Ramos (cell line): ENCODE measurements at regions not wholly inside any gene's neighbourhood (a gene's known extent, or its start where the extent isn't known, plus 50 kb on each side); places are given as distances from the start of the nearest gene placed in this dataset.

Experiments
- in situ Hi-C: fragments of 300-500 bp; cut with MboI; formaldehyde crosslinking; loops from one replicate; pipeline ENCODE4 v1.14.3; 2022; ENCODE audit warnings: low sequenced_read_pairs; ENCODE audit not compliant: unreplicated experiment

DNA sequence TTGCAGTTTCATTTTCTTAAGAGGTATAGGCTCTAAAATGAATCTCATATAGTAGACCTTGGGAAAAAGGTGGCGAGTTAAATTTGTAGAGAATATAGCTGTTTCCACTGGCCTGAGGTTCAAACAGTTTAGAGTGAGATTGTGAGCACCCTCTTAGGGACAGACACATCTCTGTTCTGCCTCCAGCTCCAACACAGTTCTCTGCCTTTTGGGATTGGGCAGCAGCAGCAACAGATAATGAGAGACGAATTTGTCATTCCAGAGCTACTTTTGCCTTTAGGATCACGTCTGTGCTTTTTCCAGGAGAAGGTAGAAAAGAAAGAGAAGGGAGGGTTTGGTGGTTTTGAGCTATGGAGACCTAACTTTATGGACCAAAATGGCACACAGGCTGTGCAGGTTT, 289.4 kb downstream of the PRL start:
- in situ Hi-C loops, result no loop called here

DNA sequence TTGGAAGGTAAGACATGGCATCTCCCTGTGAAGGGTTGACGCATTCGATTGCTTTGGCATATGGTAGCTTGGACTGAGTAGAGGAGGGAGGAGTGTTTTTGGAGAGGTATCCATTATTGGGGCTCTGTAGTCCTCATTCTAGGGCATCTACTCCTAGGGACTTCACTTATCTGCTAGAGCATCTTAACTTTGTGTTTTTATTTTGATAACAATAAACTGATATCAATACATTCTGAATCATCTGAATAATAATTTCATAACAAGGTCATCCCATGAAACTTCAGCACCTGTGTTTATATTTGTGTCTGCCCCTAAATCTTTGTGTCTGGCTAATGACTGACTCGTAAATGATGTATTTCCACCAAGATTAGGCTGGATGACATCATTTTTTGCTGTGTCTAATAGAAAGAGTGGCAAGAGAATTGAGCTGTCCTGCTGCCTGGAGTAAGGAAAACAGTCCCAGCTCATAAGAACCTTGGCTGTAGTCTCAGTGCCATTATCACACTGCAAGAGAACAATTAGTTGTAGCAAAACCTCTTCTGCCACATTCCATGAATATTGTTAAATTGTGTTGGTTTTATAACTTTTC, 288.5 kb downstream of the PRL start:
- in situ Hi-C loops, result no loop called here

GRCh38 chr6:22010102-22010501, 286.7 kb downstream of the PRL start:
- in situ Hi-C loops, result no loop called here

GRCh38 chr6:22015216-22015615, 281.6 kb downstream of the PRL start:
- in situ Hi-C loops, result no loop called here

DNA sequence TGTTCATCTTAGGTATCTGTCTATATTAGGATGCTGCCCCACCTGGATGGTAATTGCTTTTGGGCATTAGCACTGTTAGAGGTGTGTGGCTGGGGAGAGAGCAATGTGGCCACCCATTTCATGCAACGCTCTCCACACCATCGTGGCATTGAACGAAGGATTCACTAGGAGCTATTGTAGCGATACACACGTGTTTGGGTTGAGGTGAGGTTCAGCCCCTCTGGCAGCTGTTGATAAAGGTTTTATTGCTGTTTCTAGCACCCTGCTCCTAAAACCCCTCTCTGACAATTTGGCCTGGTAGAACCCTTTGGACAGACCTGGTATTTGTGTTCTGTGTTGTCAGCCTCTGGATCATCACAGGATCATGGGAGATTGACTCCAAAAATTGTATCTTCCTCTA, 280.9 kb downstream of the PRL start:
- in situ Hi-C loops, result no loop called here

GRCh38 chr6:22017272-22017671, 279.6 kb downstream of the PRL start:
- in situ Hi-C loops, result no loop called here

DNA sequence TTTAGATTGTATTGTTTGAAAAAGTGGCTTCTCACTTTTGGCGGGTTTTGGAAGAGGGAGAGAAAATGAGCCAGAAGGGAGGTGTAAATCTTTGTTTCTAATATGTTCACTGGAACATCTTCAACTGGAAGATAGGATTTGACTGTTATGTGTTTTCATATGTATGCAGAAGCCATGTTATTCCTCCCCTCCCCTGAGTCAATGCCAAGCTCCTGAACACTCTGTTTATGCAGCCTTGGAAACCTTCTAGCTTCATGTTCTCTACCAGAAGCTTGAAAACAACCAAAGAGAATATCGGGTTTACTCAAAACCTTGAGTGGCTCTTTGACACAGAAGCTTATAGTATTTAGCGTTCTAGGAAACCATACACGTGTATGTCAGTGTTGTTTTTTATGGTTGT, 279.1 kb downstream of the PRL start:
- in situ Hi-C loops, result no loop called here

DNA sequence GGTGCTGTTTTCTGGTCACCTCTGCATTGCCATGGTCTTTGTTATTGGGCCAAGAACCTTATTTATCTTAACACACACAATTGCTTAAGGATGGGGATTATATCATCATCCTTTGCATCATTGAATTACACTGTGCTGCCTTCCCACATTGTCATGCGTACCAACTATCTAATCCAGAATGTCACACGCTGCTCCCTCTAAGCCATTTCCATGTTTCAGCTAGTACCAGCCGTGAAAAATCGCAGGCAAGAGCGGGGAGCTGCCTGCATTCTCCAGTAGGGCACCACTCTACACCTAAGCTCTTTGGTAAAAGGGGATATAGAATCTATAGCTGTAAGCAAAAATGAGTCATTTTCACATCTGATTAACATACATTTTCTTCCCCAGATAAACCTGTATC, 277.0 kb downstream of the PRL start:
- in situ Hi-C loops, result no loop called here

- in situ Hi-C loops, result no loop called here
Measured at GRCh38 chr6:22020299-22021003, 276.4 kb downstream of the PRL start.

GRCh38 chr6:22021966-22022365, 274.9 kb downstream of the PRL start:
- in situ Hi-C loops, result no loop called here

GRCh38 chr6:22023937-22024336, 272.9 kb downstream of the PRL start:
- in situ Hi-C loops, result no loop called here

- in situ Hi-C loops, result no loop called here
Measured at GRCh38 chr6:22024973-22025467, 271.8 kb downstream of the PRL start.

GRCh38 chr6:22025468-22026163, 271.2 kb downstream of the PRL start:
- in situ Hi-C loops, result no loop called here

GRCh38 chr6:22026164-22026678, 270.6 kb downstream of the PRL start:
- in situ Hi-C loops, result no loop called here

GRCh38 chr6:22027040-22027725, 269.7 kb downstream of the PRL start:
- in situ Hi-C loops, result no loop called here

GRCh38 chr6:22028403-22029090, 268.3 kb downstream of the PRL start:
- in situ Hi-C loops, result no loop called here

- in situ Hi-C loops, result no loop called here
Measured at GRCh38 chr6:22029171-22029570, 267.7 kb downstream of the PRL start.

DNA sequence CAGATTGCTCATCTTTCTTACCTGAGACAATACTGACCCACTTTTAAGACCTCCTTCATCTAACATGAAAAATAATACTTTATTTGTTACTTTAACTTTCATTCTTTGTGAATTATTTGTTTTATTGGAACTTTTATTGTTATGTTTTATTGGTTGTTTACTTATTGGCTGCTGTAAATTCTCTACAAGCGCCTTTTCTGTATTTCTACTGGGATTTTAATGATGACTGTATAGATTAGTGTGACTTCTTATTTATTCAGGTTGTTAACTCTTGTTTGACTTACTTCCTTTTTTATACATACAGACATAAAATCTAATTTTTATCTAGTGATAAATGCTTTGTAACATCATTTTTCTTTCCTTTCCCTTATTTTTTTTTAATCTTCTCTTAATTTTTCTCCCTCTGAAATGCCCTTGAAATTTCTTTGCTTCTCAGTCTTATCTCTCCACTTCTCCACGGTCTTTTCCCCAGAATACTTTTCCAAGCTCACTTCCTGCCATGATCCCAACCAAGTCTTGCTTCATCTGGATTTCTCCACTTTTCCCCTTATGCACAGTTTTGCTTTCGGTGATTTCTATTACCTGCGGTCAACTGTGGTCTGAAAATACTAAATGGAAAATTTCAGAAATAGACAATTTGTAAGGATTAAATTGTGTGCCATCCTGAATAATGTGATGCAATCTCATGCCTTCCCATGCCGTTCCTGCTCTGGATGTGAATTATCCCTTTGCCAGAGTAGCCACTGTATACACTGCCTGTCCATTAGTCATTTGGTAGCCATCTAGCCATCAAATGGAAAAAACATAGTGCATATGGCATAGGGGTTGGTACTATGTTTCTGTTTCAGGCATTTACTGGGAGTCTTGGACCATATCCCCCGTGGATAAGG, 265.9 kb downstream of the PRL start:
- in situ Hi-C loops, result no loop called here

DNA sequence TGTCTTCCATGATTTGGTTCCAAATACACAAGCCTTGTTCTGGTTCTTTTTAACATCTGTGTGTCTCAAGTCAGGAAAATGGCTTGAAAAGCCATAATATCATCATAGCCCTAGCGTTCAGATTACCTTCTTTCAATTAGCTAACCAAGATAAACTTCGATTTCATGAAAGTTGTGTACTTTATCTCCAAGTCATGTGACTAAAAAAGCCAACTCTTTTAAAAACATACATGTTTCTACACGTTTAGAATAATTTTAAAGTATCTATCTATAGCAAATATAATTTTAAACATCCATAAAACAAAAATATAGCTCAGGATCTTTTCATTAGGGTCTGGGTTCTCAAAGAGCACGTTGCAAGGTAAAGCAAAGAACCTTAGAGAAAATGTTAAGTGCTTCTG, 261.1 kb downstream of the PRL start:
- in situ Hi-C loops, result no loop called here
